HL-60 (cell line): ENCODE measurements at regions not wholly inside any gene's neighbourhood (a gene's known extent, or its start where the extent isn't known, plus 50 kb on each side); places are given as distances from the start of the nearest gene placed in this dataset.

Experiments
- DNase-seq, 2 experiments: peaks; one replicate each; pipeline ENCODE4 v3.0.0-alpha.2; 2010 to 2020; ENCODE audit warnings: low read depth in 1 of 2, low spot score in 1 of 2
- H3K27ac ChIP-seq: fragments of 250-450 bp; sonication (Bioruptor Pico); replicated peaks from 2 replicates; pipeline ENCODE4 v1.5.1; 2020; ENCODE audit warnings: mild to moderate bottlenecking, moderate library complexity
- H3K27me3 ChIP-seq: fragments of 250-450 bp; sonication (Bioruptor Pico); 2 replicates; pipeline ENCODE4 v1.5.1; 2021; ENCODE audit warnings: mild to moderate bottlenecking, moderate library complexity; ENCODE audit not compliant: insufficient read depth, poor library complexity, severe bottlenecking
- H3K4me3 ChIP-seq: replicated peaks from 2 replicates; pipeline ENCODE4 v1.5.1; 2011; ENCODE audit warnings: mild to moderate bottlenecking, control low read depth, low read length; ENCODE audit not compliant: insufficient read depth
- GABPA ChIP-seq: IDR thresholded peaks from 2 replicates; pipeline ENCODE4 v1.6.1; 2012; ENCODE audit warnings: low read depth
- POLR2AphosphoS5 ChIP-seq: IDR thresholded peaks from 2 replicates; pipeline ENCODE4 v1.6.1; 2012; ENCODE audit warnings: low read depth
- SPI1 ChIP-seq: IDR thresholded peaks from 2 replicates; pipeline ENCODE4 v1.6.1; 2012; ENCODE audit warnings: low read depth, mild to moderate bottlenecking, borderline replicate concordance
- TF ChIP-seq, protein P1 (sequence below): IDR thresholded peaks from one replicate; pipeline ENCODE4 v1.5.1; 2011; ENCODE audit warnings: low read length, control low read depth, inconsistent platforms; ENCODE audit not compliant: insufficient read depth
- TF ChIP-seq, protein P2 (sequence below): IDR thresholded peaks from 2 replicates; pipeline ENCODE4 v1.6.1; 2012; ENCODE audit warnings: low read depth; ENCODE audit not compliant: insufficient replicate concordance

DNA sequence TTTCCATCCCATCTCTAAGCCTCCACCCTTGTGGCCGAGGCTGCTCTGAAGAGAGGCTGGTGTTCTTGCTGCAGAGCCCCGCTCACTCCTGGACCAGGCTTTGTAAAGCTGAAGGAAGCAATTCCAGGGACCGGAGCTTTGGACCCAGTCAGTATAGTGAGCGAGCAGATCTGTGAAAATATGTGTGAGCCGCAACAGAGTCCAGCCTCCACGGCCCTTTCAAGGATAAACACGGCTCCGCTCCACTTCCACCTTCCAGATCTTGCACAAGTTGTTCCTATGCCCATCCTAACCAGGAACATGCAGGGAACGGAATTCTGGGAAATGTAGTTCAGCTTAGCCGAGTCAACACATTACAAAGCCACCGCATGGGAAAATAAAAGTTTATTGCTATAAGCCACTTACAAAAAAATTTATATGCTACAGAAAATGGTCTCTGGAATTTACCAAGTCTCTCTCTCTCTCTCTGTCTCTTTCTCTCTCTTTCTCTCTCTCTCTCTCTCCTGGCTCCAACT is 151.7 kb upstream of the ZNF521 start:
- DNase-seq = no peak
- TF ChIP-seq POLR2AphosphoS5 (no peak), SPI1 (no peak), GABPA (no peak)
- TF ChIP-seq, protein P1, sequence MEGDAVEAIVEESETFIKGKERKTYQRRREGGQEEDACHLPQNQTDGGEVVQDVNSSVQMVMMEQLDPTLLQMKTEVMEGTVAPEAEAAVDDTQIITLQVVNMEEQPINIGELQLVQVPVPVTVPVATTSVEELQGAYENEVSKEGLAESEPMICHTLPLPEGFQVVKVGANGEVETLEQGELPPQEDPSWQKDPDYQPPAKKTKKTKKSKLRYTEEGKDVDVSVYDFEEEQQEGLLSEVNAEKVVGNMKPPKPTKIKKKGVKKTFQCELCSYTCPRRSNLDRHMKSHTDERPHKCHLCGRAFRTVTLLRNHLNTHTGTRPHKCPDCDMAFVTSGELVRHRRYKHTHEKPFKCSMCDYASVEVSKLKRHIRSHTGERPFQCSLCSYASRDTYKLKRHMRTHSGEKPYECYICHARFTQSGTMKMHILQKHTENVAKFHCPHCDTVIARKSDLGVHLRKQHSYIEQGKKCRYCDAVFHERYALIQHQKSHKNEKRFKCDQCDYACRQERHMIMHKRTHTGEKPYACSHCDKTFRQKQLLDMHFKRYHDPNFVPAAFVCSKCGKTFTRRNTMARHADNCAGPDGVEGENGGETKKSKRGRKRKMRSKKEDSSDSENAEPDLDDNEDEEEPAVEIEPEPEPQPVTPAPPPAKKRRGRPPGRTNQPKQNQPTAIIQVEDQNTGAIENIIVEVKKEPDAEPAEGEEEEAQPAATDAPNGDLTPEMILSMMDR = no peak
- TF ChIP-seq, protein P2, sequence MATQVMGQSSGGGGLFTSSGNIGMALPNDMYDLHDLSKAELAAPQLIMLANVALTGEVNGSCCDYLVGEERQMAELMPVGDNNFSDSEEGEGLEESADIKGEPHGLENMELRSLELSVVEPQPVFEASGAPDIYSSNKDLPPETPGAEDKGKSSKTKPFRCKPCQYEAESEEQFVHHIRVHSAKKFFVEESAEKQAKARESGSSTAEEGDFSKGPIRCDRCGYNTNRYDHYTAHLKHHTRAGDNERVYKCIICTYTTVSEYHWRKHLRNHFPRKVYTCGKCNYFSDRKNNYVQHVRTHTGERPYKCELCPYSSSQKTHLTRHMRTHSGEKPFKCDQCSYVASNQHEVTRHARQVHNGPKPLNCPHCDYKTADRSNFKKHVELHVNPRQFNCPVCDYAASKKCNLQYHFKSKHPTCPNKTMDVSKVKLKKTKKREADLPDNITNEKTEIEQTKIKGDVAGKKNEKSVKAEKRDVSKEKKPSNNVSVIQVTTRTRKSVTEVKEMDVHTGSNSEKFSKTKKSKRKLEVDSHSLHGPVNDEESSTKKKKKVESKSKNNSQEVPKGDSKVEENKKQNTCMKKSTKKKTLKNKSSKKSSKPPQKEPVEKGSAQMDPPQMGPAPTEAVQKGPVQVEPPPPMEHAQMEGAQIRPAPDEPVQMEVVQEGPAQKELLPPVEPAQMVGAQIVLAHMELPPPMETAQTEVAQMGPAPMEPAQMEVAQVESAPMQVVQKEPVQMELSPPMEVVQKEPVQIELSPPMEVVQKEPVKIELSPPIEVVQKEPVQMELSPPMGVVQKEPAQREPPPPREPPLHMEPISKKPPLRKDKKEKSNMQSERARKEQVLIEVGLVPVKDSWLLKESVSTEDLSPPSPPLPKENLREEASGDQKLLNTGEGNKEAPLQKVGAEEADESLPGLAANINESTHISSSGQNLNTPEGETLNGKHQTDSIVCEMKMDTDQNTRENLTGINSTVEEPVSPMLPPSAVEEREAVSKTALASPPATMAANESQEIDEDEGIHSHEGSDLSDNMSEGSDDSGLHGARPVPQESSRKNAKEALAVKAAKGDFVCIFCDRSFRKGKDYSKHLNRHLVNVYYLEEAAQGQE = no peak
- Histone ChIP-seq H3K4me3 (no peak overlapping the region), H3K27ac (no peak overlapping the region), H3K27me3 (peaks cover 4% of the 10 kb centered on the region)

DNA sequence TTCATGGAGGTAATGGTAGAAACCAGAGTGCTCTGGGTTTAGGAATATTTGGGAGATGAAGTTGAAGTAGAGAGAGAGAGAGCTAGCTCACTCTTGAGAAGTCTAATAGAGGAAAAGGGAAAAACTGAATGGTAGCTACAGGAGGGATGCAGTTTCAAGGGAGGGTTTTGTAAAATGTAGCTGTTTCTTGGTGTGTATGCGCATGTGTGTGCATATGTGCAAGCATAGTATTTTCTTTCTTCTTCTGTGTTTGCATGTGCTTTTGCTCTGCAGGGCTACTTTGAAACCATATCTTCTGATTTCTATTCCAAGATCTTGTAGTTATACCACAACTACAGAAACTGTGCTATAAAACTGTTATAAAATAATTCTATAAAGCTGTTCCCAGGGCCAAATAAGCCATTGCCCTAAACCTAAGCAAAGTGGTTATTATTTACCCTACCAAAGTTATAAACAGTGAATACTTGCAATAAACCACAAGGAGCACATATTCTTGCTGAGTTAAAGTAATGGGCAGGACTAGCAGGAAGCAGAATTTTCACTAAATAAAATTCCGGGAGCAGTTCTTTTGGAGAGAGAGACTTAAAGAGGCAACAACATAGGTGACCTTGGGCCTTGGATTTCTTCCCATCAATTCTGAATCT is 145.3 kb upstream of the ZNF521 start:
- Histone ChIP-seq H3K27ac (no peak overlapping the region), H3K4me3 (no peak overlapping the region), H3K27me3 (no peaks in the 10 kb centered on the region)
- TF ChIP-seq, protein P2 = no peak
- no peak for TF ChIP-seq GABPA
- TF ChIP-seq, protein P1 = no peak
- no peak for TF ChIP-seq SPI1
- TF ChIP-seq POLR2AphosphoS5 = no peak
- DNase-seq = no peak

DNA sequence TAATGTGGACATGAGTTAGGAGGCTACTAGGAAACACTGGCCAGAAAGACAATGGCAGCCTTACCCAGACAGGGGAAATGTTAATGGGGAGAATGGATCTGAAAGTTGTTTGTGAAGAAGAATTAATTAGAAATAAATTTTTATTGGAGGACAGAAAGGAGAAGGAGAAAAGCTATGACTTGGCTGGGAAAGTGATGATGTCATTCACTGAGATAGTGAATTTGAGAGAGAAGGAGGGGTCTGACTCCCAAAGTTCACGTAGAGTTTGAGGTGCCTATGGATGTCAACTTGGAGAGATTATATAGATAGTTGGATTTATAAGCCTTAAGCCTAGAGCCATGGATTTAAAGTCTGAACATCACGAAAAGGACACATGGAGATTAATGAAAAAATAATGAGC is 144.6 kb upstream of the ZNF521 start:
- no peak for DNase-seq
- no peak overlapping the region for H3K27ac ChIP-seq
- no peak for TF ChIP-seq POLR2AphosphoS5
- TF ChIP-seq, protein P2 = no peak
- TF ChIP-seq, protein P1 = no peak
- no peak for TF ChIP-seq GABPA
- no peak for TF ChIP-seq SPI1
- no peaks in the 10 kb centered on the region for H3K27me3 ChIP-seq
- H3K4me3 ChIP-seq = no peak overlapping the region
